Stomach (tissue), 8 donors: ENCODE measurements at regions not wholly inside any gene's neighbourhood (a gene's known extent, or its start where the extent isn't known, plus 50 kb on each side); places are given as distances from the start of the nearest gene placed in this dataset.
A peak's percentile ranks its signal among the peaks of the same experiment; 100 is the strongest.

Experiments
- DNase-seq, 2 donors: peaks; one replicate each; pipeline versions ENCODE4 v3.0.0 to v3.0.0-alpha.2; 2013 to 2019
- H3K27ac ChIP-seq, 5 donors: fragments of 200-600 bp in 4 of 5; sonication (generic) in 4 of 5; one replicate each; pipeline ENCODE4 v1.5.1; 2013 to 2019; ENCODE audit warnings: mild to moderate bottlenecking in 1 of 5, moderate library complexity in 1 of 5
- H3K27me3 ChIP-seq, 3 donors: fragments of 200-600 bp; sonication (generic); one replicate each; pipeline ENCODE4 v1.5.1; 2017 to 2019; ENCODE audit warnings: mixed run types in 1 of 3
- H3K36me3 ChIP-seq, 4 donors: fragments of 200-600 bp; sonication (generic); 1 replicate in 3 of 4; 2 replicates in 1 of 4; pipeline ENCODE4 v1.5.1; 2016 to 2019
- H3K4me1 ChIP-seq, 4 donors: fragments of 200-600 bp; sonication (generic); one replicate each; pipeline ENCODE4 v1.5.1; 2016 to 2019
- H3K4me3 ChIP-seq, 4 donors: fragments of 200-600 bp; sonication (generic) in 3 of 4; one replicate each; pipeline ENCODE4 v1.5.1; 2016 to 2019; ENCODE audit warnings: mild to moderate bottlenecking in 1 of 4
- H3K9me3 ChIP-seq, 4 donors: fragments of 200-600 bp; sonication (generic); one replicate each; pipeline ENCODE4 v1.5.1; 2016 to 2019
- EP300 ChIP-seq: sonication (generic); formaldehyde crosslinking; IDR thresholded peaks from one replicate; pipeline ENCODE4 v1.6.1; 2017; ENCODE audit warnings: antibody characterized with exemption
- POLR2A ChIP-seq, 4 donors: fragments of 450-650 bp; IDR thresholded peaks; one replicate each; pipeline ENCODE4 v1.6.1; 2016; ENCODE audit warnings: antibody characterized with exemption in 4 of 4, control low read depth in 2 of 4, mild to moderate bottlenecking in 1 of 4, moderate library complexity in 1 of 4
- POLR2AphosphoS5 ChIP-seq, 3 donors: sonication (generic); formaldehyde crosslinking; IDR thresholded peaks; one replicate each; pipeline ENCODE4 v1.6.1; 2016; ENCODE audit warnings: antibody characterized with exemption in 3 of 3
- WGBS, 5 donors: extraction: QIAGEN DNeasy Blood & Tissue Kit in 3 of 5; methylation state at CpG; one replicate each; pipeline versions ENCODE4 v1.1.5 to v1.1.7; 2013 to 2018; 5-methylcytosine and 5-hydroxymethylcytosine counted together
- intact Hi-C: fragments of 100-400 bp; cut with DNase I; formaldehyde crosslinking; loops from one replicate; pipeline ENCODE4 v1.15.1; 2023; ENCODE audit warnings: low total_unique reads
- TF ChIP-seq, protein P1 (sequence below), 7 experiments: fragments of 450-650 bp in 4 of 7; fragments of 200-600 bp in 3 of 7; sonication (generic) in 3 of 7; IDR thresholded peaks; one replicate each; pipeline ENCODE4 v1.5.1; 2016 to 2019; ENCODE audit warnings: antibody characterized with exemption in 7 of 7, control low read depth in 2 of 7, mild to moderate bottlenecking in 1 of 7
- donor health status: healthy with polysubstance abuse.
- donor health status: Bipolar disorder and iron deficiency.
- donor health status: healthy.

DNA sequence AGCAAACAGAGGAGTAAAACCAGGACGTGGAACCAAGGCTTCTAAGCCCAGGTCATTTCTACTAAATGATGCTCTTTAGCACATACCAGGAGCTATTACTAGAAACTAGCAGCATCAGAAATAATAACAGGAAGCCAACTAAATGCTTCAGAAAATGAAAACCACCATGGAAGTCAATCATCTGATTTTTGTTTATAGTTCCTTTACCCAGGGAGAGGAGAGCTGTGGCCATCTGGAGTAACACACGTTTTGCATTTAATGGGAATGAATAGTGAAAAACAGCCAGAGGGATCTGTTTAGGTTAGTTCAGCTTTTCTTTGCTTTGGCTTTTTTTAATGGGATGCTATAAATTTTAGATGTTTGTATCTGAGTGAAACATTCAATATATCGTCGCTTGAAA is 250.7 kb upstream of the ARHGAP20 start:
- WGBS, 5 donors, result 59 to 81% (median 69%) methylated on average over 4 of the region's 4 CpGs
- peak overlapping the region in 1 of 5 donors; percentile 57 for H3K27ac ChIP-seq
- peak in 1 of 2 donors; percentile 12 for DNase-seq

DNA sequence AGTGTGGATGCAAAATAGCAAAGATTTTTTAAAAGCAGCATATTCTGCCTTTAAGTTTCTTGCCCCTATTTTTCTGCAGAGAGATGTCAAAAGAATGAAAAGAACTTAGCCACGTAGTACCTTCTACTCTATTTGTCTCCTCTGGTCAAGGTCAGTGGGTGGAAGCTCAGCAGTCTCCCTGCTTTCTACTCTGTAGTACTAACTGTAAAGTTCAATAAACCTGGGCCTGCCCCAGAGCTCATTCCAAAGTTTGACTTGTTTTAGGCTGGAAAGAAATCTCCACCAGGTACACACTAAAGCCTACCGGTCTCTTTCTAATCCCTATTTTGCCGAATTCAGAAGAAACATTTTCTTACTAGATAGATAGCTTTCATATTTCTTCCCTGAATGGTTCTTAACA is 247.9 kb upstream of the ARHGAP20 start:
- Histone ChIP-seq H3K4me3 (no peak overlapping the region), H3K36me3 (no peaks in the 10 kb centered on the region), H3K9me3 (no peaks in the 10 kb centered on the region), H3K4me1 (no peaks in the 10 kb centered on the region), H3K27ac (no peak overlapping the region), H3K27me3 (no peaks in the 10 kb centered on the region)
- 68 to 86% (median 81%) methylated on average over 3 of the region's 3 CpGs for WGBS, 5 donors
- intact Hi-C loops, result no loop called here
- no peak for DNase-seq
- TF ChIP-seq, protein P1, sequence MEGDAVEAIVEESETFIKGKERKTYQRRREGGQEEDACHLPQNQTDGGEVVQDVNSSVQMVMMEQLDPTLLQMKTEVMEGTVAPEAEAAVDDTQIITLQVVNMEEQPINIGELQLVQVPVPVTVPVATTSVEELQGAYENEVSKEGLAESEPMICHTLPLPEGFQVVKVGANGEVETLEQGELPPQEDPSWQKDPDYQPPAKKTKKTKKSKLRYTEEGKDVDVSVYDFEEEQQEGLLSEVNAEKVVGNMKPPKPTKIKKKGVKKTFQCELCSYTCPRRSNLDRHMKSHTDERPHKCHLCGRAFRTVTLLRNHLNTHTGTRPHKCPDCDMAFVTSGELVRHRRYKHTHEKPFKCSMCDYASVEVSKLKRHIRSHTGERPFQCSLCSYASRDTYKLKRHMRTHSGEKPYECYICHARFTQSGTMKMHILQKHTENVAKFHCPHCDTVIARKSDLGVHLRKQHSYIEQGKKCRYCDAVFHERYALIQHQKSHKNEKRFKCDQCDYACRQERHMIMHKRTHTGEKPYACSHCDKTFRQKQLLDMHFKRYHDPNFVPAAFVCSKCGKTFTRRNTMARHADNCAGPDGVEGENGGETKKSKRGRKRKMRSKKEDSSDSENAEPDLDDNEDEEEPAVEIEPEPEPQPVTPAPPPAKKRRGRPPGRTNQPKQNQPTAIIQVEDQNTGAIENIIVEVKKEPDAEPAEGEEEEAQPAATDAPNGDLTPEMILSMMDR (IDR thresholded peaks at IDR 0.05), result no peak
- TF ChIP-seq POLR2AphosphoS5 (IDR thresholded peaks at IDR 0.05), result no peak
- TF ChIP-seq POLR2A (IDR thresholded peaks at IDR 0.05), result no peak
- TF ChIP-seq EP300, result no peak

More for the DNA sequence above, 250.7 kb upstream of the ARHGAP20 start:
- intact Hi-C loops, result no loop called here
- no peaks in the 10 kb centered on the region for H3K4me1 ChIP-seq
- TF ChIP-seq EP300 (no peak), POLR2AphosphoS5 (IDR thresholded peaks at IDR 0.05) (no peak), POLR2A (IDR thresholded peaks at IDR 0.05) (no peak)
- TF ChIP-seq, protein P1 (IDR thresholded peaks at IDR 0.05), result no peak
- H3K27me3 ChIP-seq, result no peaks in the 10 kb centered on the region
- no peak overlapping the region for H3K4me3 ChIP-seq
- H3K36me3 ChIP-seq, result no peaks in the 10 kb centered on the region
- H3K9me3 ChIP-seq, result no peaks in the 10 kb centered on the region

DNA sequence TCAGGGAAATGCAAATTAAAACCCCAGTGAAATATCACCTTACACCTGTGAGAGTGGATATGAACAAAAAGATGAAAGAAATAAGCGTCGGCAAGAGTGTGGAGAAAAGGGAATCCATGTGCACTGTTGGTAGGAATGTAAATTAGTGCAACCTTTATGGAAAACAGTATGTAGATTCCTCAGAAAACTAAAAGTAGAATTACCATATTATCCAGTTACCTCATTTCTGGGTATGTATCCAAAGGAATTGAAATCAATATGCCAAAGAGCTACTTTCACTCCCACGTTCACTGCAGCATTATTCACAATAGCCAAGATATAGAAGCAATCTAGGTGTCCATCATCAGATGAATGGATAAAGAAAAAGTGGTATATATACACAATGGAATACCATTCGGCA is 246.0 kb upstream of the ARHGAP20 start:
- intact Hi-C loops, result no loop called here
- Histone ChIP-seq H3K36me3 (no peaks in the 10 kb centered on the region), H3K4me1 (no peaks in the 10 kb centered on the region), H3K27me3 (no peaks in the 10 kb centered on the region), H3K9me3 (no peaks in the 10 kb centered on the region), H3K27ac (no peak overlapping the region), H3K4me3 (no peak overlapping the region)
- WGBS, 5 donors, result 91 to 95% (median 94%) methylated on average over 4 of the region's 4 CpGs
- no peak for DNase-seq
- TF ChIP-seq EP300, result no peak
- TF ChIP-seq POLR2A (IDR thresholded peaks at IDR 0.05), result no peak
- no peak for TF ChIP-seq POLR2AphosphoS5 (IDR thresholded peaks at IDR 0.05)
- TF ChIP-seq, protein P1 (IDR thresholded peaks at IDR 0.05), result no peak

DNA sequence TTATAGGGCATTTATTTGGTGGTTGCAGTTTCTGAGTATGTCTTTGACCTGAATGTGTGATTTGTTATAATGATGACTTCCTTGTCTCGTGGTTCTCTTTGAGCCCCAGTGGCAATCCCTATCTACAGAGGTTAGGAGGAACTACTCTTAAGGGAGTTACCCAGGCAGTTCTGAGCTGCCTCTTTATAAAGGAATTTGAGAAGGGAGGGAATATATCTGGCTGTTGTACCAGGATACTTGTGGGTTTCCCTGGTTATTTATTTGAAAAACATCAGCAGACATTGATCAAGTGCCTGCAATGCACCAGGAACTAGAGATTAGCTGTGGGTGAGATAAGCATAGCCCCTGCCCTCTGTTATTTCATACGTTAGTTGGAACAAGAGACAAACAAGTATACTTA is 243.5 kb upstream of the ARHGAP20 start:
- TF ChIP-seq EP300 (no peak), POLR2A (IDR thresholded peaks at IDR 0.05) (no peak), POLR2AphosphoS5 (IDR thresholded peaks at IDR 0.05) (no peak)
- TF ChIP-seq, protein P1 (IDR thresholded peaks at IDR 0.05), result no peak
- Histone ChIP-seq H3K36me3 (no peaks in the 10 kb centered on the region), H3K27ac (no peak overlapping the region), H3K9me3 (no peaks in the 10 kb centered on the region), H3K4me3 (no peak overlapping the region), H3K27me3 (no peaks in the 10 kb centered on the region), H3K4me1 (peaks cover 0 to 13% (median 12%) of the 10 kb centered on the region in 4 donors)
- intact Hi-C loops, result no loop called here
- DNase-seq, result peak in 1 of 2 donors; percentile 11
- WGBS, 5 donors, result 29 to 54% (median 33%) methylated on average over 2 of the region's 2 CpGs
